ENCODE measurements at regions not wholly inside any gene's neighbourhood (a gene's known extent, or its start where the extent isn't known, plus 50 kb on each side); places are given as distances from the start of the nearest gene placed in this dataset.
"Not testable (repeated sequence)": the region's sequence is repeated elsewhere in the genome, so short reads cannot be mapped to it uniquely, and the experiment has no call there.

GRCh38 chr6:66605971-66606370 is 898.9 kb upstream of the EYS start:
- DNase-seq (ENCODE audit: low spot score), result no peak

GRCh38 chr6:66605011-66605410 is 898.0 kb upstream of the EYS start:
- in situ Hi-C loops (cut with HindIII; ENCODE audit: low sequenced_read_pairs), result no loop called here

More at GRCh38 chr6:66605971-66606370, 898.9 kb upstream of the EYS start:
- in situ Hi-C loops (cut with HindIII; ENCODE audit: low sequenced_read_pairs), result no loop called here

GRCh38 chr6:66599541-66599940 is 892.5 kb upstream of the EYS start:
- in situ Hi-C loops (cut with HindIII; ENCODE audit: low sequenced_read_pairs), result no loop called here
- no peak for DNase-seq (ENCODE audit: low spot score)

More at GRCh38 chr6:66605011-66605410, 898.0 kb upstream of the EYS start:
- no peak for DNase-seq (ENCODE audit: low spot score)

- in situ Hi-C loops (cut with HindIII; ENCODE audit: low sequenced_read_pairs), result no loop called here
- no peak for DNase-seq (ENCODE audit: low spot score)
These were observed 871.3 kb upstream of the EYS start for GRCh38 chr6:66578362-66578761.

- no peak for DNase-seq (ENCODE audit: low spot score)
- in situ Hi-C loops (cut with HindIII; ENCODE audit: low sequenced_read_pairs), result no loop called here
These were observed 861.2 kb upstream of the EYS start for GRCh38 chr6:66568271-66568670.

- in situ Hi-C loops (cut with HindIII; ENCODE audit: low sequenced_read_pairs), result no loop called here
- no peak for DNase-seq (ENCODE audit: low spot score)
These were observed 854.5 kb upstream of the EYS start for GRCh38 chr6:66561479-66561878.

GRCh38 chr6:66558189-66558588 is 851.2 kb upstream of the EYS start:
- in situ Hi-C loops (cut with HindIII; ENCODE audit: low sequenced_read_pairs), result no loop called here
- no peak for DNase-seq (ENCODE audit: low spot score)

GRCh38 chr6:66556936-66557335 is 849.9 kb upstream of the EYS start:
- in situ Hi-C loops (cut with HindIII; ENCODE audit: low sequenced_read_pairs), result no loop called here
- DNase-seq (ENCODE audit: low spot score), result no peak

GRCh38 chr6:66555082-66555481 is 848.1 kb upstream of the EYS start:
- DNase-seq (ENCODE audit: low spot score), result no peak

GRCh38 chr6:66553441-66553840 is 846.4 kb upstream of the EYS start:
- DNase-seq (ENCODE audit: low spot score), result no peak
- in situ Hi-C loops (cut with HindIII; ENCODE audit: low sequenced_read_pairs), result no loop called here

More at GRCh38 chr6:66555082-66555481, 848.1 kb upstream of the EYS start:
- in situ Hi-C loops (cut with HindIII; ENCODE audit: low sequenced_read_pairs), result no loop called here

- DNase-seq (ENCODE audit: low spot score), result peak; percentile 9
- in situ Hi-C loops (cut with HindIII; ENCODE audit: low sequenced_read_pairs), result no loop called here
These were observed 831.6 kb upstream of the EYS start for GRCh38 chr6:66538551-66539135.

GRCh38 chr6:66533921-66534404 is 826.9 kb upstream of the EYS start:
- in situ Hi-C loops (cut with HindIII; ENCODE audit: low sequenced_read_pairs), result no loop called here
- no peak for DNase-seq (ENCODE audit: low spot score)

- in situ Hi-C loops (cut with HindIII; ENCODE audit: low sequenced_read_pairs), result no loop called here
- DNase-seq (ENCODE audit: low spot score), result no peak
These were observed 819.0 kb upstream of the EYS start for GRCh38 chr6:66526061-66526460.

GRCh38 chr6:66522864-66523263 is 815.8 kb upstream of the EYS start:
- in situ Hi-C loops (cut with HindIII; ENCODE audit: low sequenced_read_pairs), result no loop called here
- no peak for DNase-seq (ENCODE audit: low spot score)

- DNase-seq (ENCODE audit: low spot score), result no peak
- in situ Hi-C loops (cut with HindIII; ENCODE audit: low sequenced_read_pairs), result no loop called here
These were observed 809.4 kb upstream of the EYS start for GRCh38 chr6:66516377-66516776.

GRCh38 chr6:66508433-66508832 is 801.4 kb upstream of the EYS start:
- DNase-seq (ENCODE audit: low spot score), result no peak
- in situ Hi-C loops (cut with HindIII; ENCODE audit: low sequenced_read_pairs), result no loop called here

- in situ Hi-C loops (cut with HindIII; ENCODE audit: low sequenced_read_pairs), result no loop called here
- DNase-seq (ENCODE audit: low spot score), result no peak
These were observed 792.8 kb upstream of the EYS start for GRCh38 chr6:66499851-66500250.

- DNase-seq (ENCODE audit: low spot score), result peak; percentile 5
- in situ Hi-C loops (cut with HindIII; ENCODE audit: low sequenced_read_pairs), result no loop called here
These were observed 789.6 kb upstream of the EYS start for GRCh38 chr6:66496659-66497058.

- DNase-seq (ENCODE audit: low spot score); in situ Hi-C loops (cut with HindIII; ENCODE audit: low sequenced_read_pairs): not testable (repeated sequence)
These were observed 787.6 kb upstream of the EYS start for GRCh38 chr6:66494643-66495042.

GRCh38 chr6:66489269-66489987 is 782.4 kb upstream of the EYS start:
- DNase-seq (ENCODE audit: low spot score), result no peak
- in situ Hi-C loops (cut with HindIII; ENCODE audit: low sequenced_read_pairs), result no loop called here

GRCh38 chr6:66481216-66481615 is 774.2 kb upstream of the EYS start:
- no peak for DNase-seq (ENCODE audit: low spot score)
- in situ Hi-C loops (cut with HindIII; ENCODE audit: low sequenced_read_pairs), result no loop called here

Measured in G401 (cell line).